ENCODE measurements at regions not wholly inside any gene's neighbourhood (a gene's known extent, or its start where the extent isn't known, plus 50 kb on each side); places are given as distances from the start of the nearest gene placed in this dataset.

GRCh38 chr4:24010573-24010972, 120.7 kb upstream of the PPARGC1A start:
- TF ChIP-seq CTCF (IDR thresholded peaks at IDR 0.05) (no peak), USF1 (CRISPR knock-in tag; IDR thresholded peaks at IDR 0.05) (no peak), FOXP1 (CRISPR knock-in tag; IDR thresholded peaks at IDR 0.05; ENCODE audit: borderline replicate concordance) (no peak), NFE2L1 (CRISPR knock-in tag; IDR thresholded peaks at IDR 0.05) (no peak), ETV6 (CRISPR knock-in tag; IDR thresholded peaks at IDR 0.05) (no peak), CREB1 (CRISPR knock-in tag; IDR thresholded peaks at IDR 0.05) (no peak), ZMAT4 (CRISPR knock-in tag; IDR thresholded peaks at IDR 0.05) (no peak)
